ENCODE measurements at regions not wholly inside any gene's neighbourhood (a gene's known extent, or its start where the extent isn't known, plus 50 kb on each side); places are given as distances from the start of the nearest gene placed in this dataset.
A peak's percentile ranks its signal among the peaks of the same experiment; 100 is the strongest.
"Not testable (repeated sequence)": the region's sequence is repeated elsewhere in the genome, so short reads cannot be mapped to it uniquely, and the experiment has no call there.

DNA sequence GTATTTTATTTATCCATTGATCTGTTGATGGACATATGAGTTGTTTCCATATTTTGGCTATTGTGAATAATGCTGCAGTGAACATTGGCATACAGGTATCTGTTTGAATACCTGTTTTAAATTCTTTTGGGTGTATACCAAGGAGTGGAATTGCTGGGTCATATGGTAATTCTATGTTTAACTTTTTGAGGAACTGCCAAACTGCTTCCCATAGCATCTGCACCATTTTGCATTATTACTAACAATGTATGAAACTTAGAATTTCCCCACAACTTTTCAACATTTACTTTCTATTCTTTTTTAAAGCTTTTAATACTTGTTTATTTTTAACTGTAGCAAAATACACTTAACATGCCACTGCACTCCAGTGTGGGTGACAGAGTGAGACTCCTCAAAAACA lies 57.0 kb upstream of the MSN start:
- DNase-seq (ENCODE audit: low spot score), result no peak

DNA sequence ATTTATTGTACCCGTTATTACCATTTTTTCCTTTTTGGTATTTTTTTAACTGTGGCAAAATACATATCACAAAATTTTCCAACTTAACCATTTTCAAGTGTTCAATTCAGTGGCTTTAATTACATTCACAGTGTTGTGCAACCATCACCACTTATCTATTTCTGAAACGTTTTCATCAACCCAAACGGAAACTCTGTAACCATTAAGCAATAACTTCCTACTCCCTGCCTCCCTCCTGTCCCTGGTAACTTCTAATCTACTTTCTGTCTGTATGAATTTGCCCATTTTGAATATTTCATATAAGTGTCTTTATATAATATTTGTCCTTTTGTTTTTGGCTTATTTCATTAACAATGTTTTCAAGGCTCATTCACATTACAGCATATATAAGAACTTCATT lies 57.4 kb upstream of the MSN start:
- no peak for DNase-seq (ENCODE audit: low spot score)

DNA sequence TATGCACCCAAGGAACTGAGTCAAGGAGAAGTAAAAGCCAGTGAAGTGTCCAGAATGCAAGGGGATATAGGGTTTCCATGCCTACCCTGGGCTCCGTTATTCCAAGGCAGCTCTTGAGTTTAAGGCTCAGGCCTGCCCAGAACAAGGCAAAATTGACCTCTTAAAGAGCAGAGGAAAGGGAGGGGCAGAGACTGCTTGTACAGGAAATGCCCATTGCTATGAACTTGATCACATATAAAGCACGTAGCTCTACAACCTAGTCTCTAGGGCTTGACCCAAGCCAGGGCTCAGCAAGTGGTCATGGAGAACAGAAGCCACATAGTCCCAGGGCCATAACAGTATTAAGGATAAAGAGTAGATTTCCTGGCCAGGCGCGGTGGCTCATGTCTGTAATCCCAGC lies 58.2 kb upstream of the MSN start:
- no peak for DNase-seq (ENCODE audit: low spot score)

DNA sequence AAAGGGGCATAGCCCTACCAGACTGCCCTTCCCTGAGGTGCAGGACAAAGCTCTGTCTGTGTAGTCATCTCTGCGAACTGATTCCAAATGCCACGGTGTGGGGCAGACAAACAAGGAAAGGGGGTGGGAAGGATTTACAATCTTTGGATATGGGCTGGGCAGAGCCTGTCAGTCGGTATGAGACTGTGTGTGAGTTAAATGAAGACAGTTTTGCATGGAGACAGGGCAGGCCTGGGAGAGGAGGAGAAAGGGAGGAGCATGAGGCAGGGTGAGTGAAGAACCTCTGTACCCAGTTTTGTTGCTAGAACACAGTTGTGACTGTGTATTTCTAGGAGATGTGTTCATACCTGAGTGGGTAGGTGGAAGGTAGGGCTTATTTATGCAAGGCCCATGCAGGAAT lies 59.4 kb upstream of the MSN start:
- no peak for DNase-seq (ENCODE audit: low spot score)

DNA sequence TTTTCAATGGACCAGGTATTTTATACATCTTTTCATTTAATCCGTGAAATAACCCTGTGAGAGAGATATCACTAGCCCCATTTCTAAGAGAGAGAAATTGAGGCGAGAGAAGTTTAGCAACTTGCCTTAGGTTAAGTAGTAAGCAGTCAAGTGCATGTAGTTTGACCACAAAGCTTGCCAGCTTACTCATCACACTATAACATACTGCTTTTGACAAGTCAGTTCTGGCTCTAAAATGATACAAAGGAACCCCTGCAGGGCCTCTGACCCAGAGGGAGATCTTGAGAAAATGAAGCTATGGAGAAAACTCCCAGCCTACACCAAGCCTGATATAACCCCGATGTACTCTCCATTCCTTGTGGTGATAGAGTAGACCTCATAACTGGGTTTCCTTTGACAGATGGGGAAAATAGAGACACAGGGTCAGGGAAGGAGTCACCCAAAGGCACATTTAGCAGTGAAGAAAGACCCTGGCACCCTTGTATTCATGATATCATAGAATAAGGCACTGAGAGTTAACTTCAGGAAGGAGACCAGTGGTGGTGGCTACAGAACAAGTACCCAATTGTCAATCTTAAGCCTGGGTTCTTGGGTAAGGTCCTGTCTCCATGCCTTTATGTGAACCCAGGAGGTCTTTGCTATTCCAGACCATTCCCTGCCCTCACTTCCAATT lies 60.2 kb upstream of the MSN start:
- DNase-seq (ENCODE audit: low spot score), result no peak

DNA sequence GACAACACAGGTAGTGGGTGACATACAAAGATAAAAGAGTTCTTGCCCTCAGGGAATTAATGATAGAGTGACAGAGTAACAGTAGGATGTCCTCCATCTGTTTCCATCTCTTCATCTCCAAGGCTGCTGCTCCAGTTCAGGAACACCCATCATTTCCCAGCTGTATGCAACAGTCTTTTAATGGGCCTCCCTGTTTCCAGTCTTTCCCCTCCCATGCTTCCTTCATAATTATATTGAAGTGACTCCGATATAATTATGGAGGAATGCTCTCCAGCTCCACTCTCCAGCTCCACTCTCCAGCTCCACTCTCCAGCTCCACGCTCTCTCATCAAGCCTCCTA lies 65.3 kb upstream of the MSN start:
- no peak for DNase-seq (ENCODE audit: low spot score)

DNA sequence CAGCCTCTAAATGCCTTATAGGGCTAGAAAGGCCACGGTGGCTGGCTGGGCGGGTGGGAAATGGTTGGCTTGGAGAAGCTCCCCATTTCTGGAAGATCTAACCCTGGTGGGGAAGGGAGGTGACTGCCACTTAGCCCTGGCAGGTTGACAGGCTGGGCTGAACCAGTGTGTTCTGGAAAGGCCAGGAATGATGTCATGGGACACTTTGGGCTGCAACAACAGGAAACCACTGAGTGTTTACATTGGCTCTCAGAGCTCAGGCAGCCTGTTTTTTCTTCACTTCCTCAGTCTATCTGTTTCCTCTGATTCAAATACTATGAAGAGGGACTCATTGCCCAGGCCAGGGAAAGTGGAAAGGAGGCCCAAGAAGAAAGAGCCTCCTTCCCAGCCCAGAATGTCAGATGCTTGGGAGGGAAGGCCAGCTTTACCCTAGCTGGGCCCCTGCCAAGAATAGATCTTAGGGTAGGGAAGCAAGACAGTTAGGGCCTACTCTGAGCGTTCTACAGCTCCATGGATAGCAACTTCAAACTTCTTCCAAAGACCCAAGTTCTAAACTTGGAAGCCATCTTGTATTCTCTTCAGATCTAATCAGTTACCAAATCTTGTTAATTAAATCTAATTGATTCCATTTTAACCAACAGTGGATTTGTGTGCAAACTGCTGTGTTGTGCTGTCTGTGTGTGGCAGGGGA lies 65.8 kb upstream of the MSN start:
- DNase-seq (ENCODE audit: low spot score), result peak; percentile 85

DNA sequence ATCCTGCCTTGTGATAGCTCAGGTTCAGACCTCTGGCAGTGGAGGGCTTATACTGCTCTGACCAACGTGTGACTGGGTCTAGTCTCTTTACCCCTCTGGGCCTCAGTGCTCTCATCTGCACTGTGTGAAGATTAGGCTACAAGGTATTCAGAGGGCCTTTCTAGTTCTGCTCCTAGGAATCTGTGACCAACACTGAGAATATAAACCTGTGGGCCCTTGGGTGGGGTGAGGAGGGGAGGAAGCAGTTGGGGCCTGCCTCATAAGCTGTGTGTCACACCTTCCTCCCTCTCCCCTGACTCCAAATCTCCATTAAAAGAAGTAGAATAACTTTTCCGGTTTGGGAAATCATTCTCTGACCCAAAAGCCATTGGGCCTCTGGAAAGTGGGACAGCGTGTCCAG lies 66.3 kb upstream of the MSN start:
- no peak for DNase-seq (ENCODE audit: low spot score)

DNA sequence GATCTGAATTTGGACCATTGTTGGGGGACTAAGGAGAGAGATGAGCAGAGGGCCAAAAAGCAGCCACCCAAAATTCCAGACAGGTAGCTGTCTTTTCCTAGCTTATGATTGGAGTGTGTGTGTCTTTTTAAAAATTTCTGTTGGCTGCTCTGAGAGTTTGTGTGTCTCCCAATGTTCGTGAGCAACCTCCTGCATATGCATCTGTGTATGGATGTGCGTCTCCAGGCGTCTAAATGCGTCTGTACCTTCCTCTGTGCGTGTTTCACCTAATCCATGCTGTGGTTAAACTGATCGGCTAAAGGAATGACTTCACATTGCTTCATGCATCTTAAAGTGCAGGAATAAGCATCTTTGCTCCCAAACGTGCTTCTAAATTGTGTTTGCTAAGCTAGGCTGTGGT lies 65.5 kb upstream of the LAS1L start:
- DNase-seq (ENCODE audit: low spot score), result peak; percentile 6

DNA sequence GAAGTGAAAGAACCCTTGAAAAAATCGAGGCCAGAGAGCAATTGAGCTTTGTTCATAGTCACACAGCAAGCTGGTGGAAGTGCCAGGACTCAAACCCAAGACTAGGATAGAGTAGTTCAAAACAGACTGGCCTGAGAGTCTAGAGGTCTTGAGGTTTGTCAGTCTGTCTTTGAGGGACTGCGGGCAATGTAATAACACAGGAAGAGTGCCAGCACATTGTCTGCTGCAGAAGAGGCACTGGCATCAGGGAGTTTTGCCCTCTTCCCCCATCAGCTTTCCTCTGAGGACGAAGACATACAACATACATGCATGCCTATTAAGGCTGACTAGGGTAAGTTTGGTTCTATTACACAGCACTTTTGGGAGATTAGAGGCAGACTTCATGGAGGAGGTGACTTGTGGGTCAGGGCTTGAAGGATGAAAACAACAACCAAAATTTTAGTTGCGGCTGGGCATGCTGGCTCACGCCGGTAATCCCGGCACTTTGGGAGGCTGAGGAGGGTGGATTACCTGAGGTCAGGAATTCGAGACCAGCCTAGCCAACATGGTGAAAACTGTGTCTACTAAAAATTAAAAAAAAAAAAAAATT lies 64.1 kb upstream of the LAS1L start:
- no peak for DNase-seq (ENCODE audit: low spot score)

DNA sequence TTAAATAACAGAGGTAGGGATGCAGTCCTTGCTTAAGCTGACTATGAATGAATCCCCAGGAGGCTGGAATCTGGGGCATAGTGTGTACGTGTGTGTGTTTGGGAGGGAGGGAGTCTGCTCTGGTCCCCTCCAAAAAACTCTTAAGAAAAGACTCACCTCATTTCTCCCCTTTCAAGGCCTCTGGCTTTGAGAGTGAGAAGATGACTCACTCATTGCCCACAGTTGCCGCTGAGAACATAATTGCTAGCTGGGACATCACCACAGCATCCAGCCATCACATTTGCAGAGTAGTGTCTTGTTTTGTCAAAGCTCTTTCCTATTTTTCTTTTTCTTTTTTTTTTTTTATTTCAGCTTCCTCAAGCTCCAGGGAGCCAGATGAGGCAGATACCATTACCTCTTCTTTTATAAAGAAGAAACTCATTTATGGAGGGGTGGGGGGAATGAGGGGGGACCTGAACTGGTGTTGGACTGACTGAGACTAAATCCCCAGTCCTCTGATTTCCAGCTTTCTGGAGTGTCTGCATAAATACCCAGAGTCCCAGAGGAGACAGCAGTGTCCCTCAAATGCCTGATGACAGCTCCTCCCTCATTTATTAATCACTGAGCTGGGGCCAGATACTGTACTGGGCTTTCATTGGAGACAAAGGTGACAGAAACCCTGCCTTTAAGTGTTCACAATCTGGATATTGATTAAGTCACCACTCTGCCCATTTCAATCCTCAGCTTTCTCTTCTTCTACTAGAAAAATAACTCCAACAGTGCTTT lies 61.9 kb upstream of the LAS1L start:
- no peak for DNase-seq (ENCODE audit: low spot score)

DNA sequence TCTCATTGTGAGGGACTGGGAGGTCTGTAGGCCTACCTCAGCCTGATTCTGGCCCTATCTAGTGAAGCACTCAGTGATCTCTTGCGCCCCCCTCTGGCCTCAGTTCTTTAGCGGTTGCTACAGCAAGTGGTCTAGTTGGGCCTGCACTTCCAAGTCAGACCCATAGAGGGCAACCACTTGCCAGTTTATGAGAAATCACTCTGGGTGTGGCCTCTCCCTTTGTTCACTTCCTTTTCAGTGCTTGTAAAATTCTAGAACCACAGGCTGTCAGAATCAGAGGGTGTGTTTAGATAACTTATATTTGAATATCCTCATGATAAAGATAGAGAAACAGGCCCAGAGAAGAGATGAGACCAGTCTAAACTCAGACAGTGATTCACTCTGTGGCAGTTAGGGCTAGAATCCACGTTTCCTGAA lies 60.9 kb upstream of the LAS1L start:
- peak; percentile 94 for DNase-seq (ENCODE audit: low spot score)

DNA sequence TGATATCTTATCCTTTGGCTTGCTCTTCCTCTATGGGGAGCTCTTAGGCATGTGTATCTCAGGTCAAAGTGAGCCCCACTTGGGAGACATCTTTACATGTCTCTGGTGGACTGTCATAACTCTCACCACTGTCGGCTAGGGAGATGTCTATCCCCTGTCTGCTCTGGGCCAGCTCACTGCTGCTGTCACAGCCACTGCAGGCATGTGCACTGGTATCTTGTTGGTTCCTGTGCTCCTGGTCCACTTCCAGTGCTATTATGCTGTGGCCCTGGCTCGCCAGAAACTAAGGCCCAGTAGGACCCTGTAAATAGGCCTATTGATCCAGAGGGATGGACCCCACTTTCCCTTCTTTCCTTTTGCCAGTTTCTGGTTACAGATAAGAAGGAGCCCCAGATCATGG lies 56.6 kb upstream of the LAS1L start:
- no peak for DNase-seq (ENCODE audit: low spot score)

DNA sequence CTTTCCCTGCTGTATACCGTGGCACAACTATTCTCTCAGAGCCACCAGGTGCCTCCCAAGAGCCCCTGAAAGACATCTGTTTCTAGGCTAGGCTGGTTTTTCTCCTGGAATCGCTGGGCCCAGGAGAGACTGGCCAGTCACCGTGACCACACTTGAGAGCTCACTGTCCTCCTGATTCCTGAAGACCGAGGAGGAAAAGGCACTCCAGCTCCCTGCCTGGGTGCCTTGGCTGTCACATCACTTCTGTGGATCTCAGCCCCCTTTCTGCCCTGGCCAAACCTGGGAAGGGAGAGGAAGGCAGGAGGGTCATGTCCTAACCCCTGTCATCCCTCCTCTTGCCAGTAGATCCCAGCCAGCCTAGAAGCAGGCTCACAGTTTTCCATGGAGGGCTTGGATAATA lies 54.7 kb upstream of the LAS1L start:
- no peak for DNase-seq (ENCODE audit: low spot score)

DNA sequence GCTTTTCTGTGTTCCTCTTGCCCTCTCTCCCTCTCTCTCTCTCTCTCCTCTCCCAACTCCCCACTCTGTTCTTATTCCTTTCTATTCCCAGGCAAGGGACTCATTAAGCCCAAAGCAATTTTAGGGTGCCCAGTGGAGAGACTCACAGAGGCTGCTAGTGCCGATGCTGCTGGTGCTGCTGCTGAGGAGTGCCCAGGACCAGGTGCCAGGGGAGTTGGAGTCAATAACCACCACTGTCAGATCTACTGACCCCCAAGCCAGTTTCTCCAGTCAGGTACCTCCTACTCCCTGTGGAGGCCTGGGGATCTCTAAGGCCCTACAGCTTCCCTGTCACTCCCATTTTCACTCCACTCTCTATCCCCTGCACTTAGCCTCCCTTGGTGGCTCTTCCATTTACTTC lies 54.2 kb upstream of the LAS1L start:
- DNase-seq (ENCODE audit: low spot score), result no peak

DNA sequence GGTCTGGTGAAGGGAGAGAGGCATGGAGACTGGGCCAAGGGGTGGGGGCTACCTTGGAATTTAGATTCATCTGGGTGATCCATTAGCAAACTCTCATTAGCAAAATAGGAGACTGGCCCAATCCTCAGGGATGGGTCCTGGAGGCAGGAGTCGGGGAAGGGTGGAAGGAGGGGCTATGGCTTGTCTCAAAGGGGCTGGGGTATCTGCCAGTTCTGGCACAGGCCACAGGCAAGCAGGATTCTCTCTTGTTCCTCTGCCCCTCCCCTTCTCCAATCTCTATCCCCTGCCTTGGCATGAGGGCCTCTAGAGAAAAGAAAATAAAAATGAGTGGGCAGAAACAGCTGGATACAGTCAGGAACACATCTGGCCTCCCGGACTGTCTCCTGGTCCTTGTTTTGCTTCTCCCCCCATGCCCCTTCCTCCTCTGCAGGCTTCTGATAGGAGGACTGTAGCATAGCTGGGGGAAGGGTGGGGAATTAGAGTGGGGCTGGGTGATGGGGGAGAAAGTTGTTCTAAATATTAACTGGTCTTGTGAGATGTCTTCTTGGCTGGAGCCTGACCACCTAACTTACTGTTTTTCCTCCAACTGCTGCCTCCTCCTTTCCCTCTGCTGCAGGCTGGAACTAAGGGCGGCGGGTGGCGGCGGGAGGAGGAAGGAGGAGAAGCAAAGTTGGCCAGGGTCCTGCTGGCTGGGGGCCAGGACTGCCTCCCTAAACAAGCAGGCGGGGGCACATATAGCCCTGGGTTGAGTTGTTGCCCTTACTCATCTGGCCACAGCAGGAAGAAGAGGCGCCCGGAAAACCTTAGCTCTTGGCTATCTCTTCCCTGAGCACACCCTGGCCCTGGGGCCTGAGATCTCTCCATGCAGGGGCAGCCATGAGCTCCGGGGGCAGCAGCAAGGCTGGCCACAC lies 53.3 kb upstream of the LAS1L start:
- peak; percentile 84 for DNase-seq (ENCODE audit: low spot score)

DNA sequence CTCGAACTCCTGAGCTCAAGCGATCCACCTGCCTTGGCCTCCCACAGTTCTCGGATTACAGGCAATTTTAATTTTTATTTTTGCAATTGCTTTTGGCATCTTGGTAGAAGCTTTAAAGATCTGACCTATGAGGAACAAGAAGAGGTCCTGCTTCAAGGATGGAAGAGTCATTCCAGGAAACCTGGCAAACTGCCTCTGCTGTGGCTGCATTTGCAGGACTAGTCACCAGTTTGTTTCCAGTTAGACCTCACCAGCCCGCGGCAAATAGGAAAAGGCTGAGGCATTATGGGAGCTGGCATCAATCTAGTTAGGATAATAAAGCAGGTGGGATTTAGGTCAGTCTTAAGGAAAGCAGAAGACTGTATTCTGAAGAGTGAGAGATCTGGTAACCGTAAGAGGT lies 51.9 kb upstream of the LAS1L start:
- no peak for DNase-seq (ENCODE audit: low spot score)

DNA sequence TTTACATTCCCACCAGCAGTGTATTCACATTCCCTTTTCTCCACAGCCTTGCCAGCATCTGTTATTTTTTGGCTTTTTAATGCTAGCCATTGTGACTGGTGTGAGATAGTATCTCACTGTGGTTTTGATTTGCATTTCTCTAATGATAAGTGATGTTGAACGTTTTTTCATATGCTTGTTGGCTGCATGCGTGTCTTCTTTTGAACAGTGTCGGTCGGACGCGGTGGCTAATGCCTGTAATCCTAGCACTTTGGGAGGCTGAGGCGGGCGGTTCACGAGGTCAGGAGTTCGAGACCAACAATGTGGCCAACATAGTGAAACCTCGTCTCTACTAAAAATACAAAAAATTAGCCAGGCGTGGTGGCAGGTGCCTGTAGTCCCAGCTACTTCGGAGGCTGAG lies 50.6 kb upstream of the LAS1L start:
- not testable (repeated sequence) for DNase-seq (ENCODE audit: low spot score)

All from ureter (tissue), 1 donor.